HepG2 (cell line): ENCODE measurements at regions not wholly inside any gene's neighbourhood (a gene's known extent, or its start where the extent isn't known, plus 50 kb on each side); places are given as distances from the start of the nearest gene placed in this dataset.

ENCODE experiments used
- ATAC-seq: fragments of 200-7000 bp; cut with Tn5 transposase; 3 replicates; pipeline ENCODE4 v1.9.1; 2020; ENCODE audit warnings: mild to moderate bottlenecking, moderate library complexity
- BruUV-seq: library from RNA; stranded (reverse); fragments of 400-500 nt; replicated peaks from 2 replicates; lab custom pipeline; 2021; lab: Mats Ljungman, UMichigan
- CTCF ChIA-PET: fragments of 300-600 bp; formaldehyde crosslinking; extraction: SDS; loops from one replicate; lab custom pipeline; 2021; ENCODE audit warnings: low total read pairs, inconsistent platforms, low intra/inter-chr PET ratio; lab: Yijun Ruan, JAX
- POLR2A ChIA-PET: fragments of 350-600 bp; sonication (Branson Sonifier 250); formaldehyde crosslinking; loops from one replicate; lab custom pipeline; 2020; ENCODE audit warnings: antibody characterized with exemption, inconsistent platforms; lab: Yijun Ruan, JAX
- DNase-seq: peaks from one replicate; pipeline ENCODE4 v3.0.0-alpha.2; 2015; ENCODE audit warnings: low spot score
- FAIRE-seq: peaks from 3 replicates; lab custom pipeline; 2011; peaks lifted over from hg19 to GRCh38; lab: Jason Lieb, UNC
- H2AFZ ChIP-seq: one replicate; pipeline ENCODE4 v1.6.1; 2011; ENCODE audit warnings: low read length, inconsistent platforms
- H3K27ac ChIP-seq: fragments of 300-600 bp; 3 replicates; pipeline ENCODE4 v1.8.0; 2011; ENCODE audit warnings: mixed run types, mild to moderate bottlenecking, mixed read lengths, low read length, inconsistent platforms; ENCODE audit not compliant: insufficient read depth; ENCODE audit errors: extremely low read length
- H3K27me3 ChIP-seq, 2 experiments: fragments of 200-600 bp in 1 of 2; 2 replicates in 1 of 2; 3 replicates in 1 of 2; pipeline versions ENCODE4 v1.6.0 to v1.8.0; 2011; ENCODE audit warnings: low read length in 2 of 2, mild to moderate bottlenecking in 2 of 2, moderate library complexity in 2 of 2, inconsistent platforms in 1 of 2; ENCODE audit not compliant: insufficient read depth in 2 of 2, control insufficient read depth in 1 of 2
- H3K36me3 ChIP-seq, 2 experiments: fragments of 200-600 bp in 1 of 2; replicated peaks in 1 of 2; 2 replicates in 1 of 2; 3 replicates in 1 of 2; pipeline versions ENCODE4 v1.5.1 to v1.8.0; 2011; ENCODE audit warnings: low read length in 2 of 2, inconsistent platforms in 1 of 2; ENCODE audit not compliant: insufficient read depth in 2 of 2, control insufficient read depth in 1 of 2
- H3K4me1 ChIP-seq: 2 replicates; pipeline ENCODE4 v1.5.1; 2012; ENCODE audit warnings: low read length, inconsistent platforms; ENCODE audit not compliant: insufficient read depth
- H3K4me2 ChIP-seq: 2 replicates; pipeline ENCODE4 v1.6.0; 2011; ENCODE audit warnings: low read depth, low read length, inconsistent platforms
- H3K4me3 ChIP-seq, 3 experiments: fragments of 200-600 bp in 1 of 3; sonication (generic), shearing (Covaris generic) in 1 of 3; replicated peaks in 1 of 3; 2 replicates each; pipeline ENCODE4 v1.5.1; 2011 to 2016; ENCODE audit warnings: low read length in 3 of 3, inconsistent platforms in 2 of 3, low read depth in 2 of 3, mild to moderate bottlenecking in 2 of 3, control low read depth in 1 of 3, mixed read lengths in 1 of 3; ENCODE audit not compliant: insufficient read depth in 1 of 3
- H3K79me2 ChIP-seq: one replicate; pipeline ENCODE4 v1.6.1; 2011; ENCODE audit warnings: low read length, inconsistent platforms; ENCODE audit not compliant: insufficient read depth
- H3K9ac ChIP-seq: 2 replicates; pipeline ENCODE4 v1.6.0; 2011; ENCODE audit warnings: mild to moderate bottlenecking, low read depth, low read length, inconsistent platforms; ENCODE audit not compliant: insufficient read depth
- H3K9me3 ChIP-seq: 2 replicates; pipeline ENCODE4 v1.5.1; 2012; ENCODE audit warnings: mild to moderate bottlenecking, low read length
- H4K20me1 ChIP-seq: 2 replicates; pipeline ENCODE4 v1.6.0; 2011; ENCODE audit warnings: inconsistent platforms, mild to moderate bottlenecking, low read length, moderate library complexity; ENCODE audit not compliant: insufficient read depth
- ESRRA ChIP-seq: sonication (generic); formaldehyde crosslinking; IDR thresholded peaks from 2 replicates; pipeline ENCODE4 v1.5.1; 2020; ENCODE audit warnings: mild to moderate bottlenecking, low read depth, missing genetic modification reagents
- FOXK1 ChIP-seq: sonication (generic); formaldehyde crosslinking; IDR thresholded peaks from 2 replicates; pipeline ENCODE4 v1.4.0; 2020; ENCODE audit warnings: low read depth, missing genetic modification reagents, borderline replicate concordance
- IKZF4 ChIP-seq: sonication (generic); formaldehyde crosslinking; IDR thresholded peaks from 2 replicates; pipeline ENCODE4 v1.5.1; 2020; ENCODE audit warnings: borderline replicate concordance, mild to moderate bottlenecking, low read depth, missing genetic modification reagents; ENCODE audit errors: not compliant biosample characterization
- MED13 ChIP-seq: sonication (generic); formaldehyde crosslinking; IDR thresholded peaks from 2 replicates; pipeline ENCODE4 v1.5.0; 2020; ENCODE audit warnings: missing genetic modification reagents
- NCOR1 ChIP-seq: fragments of 200-600 bp; sonication (generic); IDR thresholded peaks from 2 replicates; pipeline ENCODE4 v1.7.0; 2017; ENCODE audit warnings: antibody characterized with exemption, low read length, borderline replicate concordance
- NFIB ChIP-seq: sonication (generic); formaldehyde crosslinking; IDR thresholded peaks from 2 replicates; pipeline ENCODE4 v1.9.0; 2021; ENCODE audit warnings: missing genetic modification reagents, mild to moderate bottlenecking, borderline replicate concordance
- RFXANK ChIP-seq: IDR thresholded peaks from 2 replicates; pipeline ENCODE4 v1.6.1; 2016
- RNF219 ChIP-seq: sonication (generic); formaldehyde crosslinking; IDR thresholded peaks from 2 replicates; pipeline ENCODE4 v1.5.0; 2020; ENCODE audit warnings: mild to moderate bottlenecking, missing genetic modification reagents
- SP5 ChIP-seq: IDR thresholded peaks from 2 replicates; pipeline ENCODE4 v1.6.1; 2016; ENCODE audit warnings: low read depth, borderline replicate concordance
- SRSF9 ChIP-seq: fragments of 200-400 bp; formaldehyde crosslinking; IDR thresholded peaks from 2 replicates; pipeline ENCODE4 v1.6.1; 2018; ENCODE audit warnings: borderline replicate concordance, mild to moderate bottlenecking, low read depth, low read length; ENCODE audit not compliant: insufficient read depth, poor library complexity, severe bottlenecking
- ZBTB4 ChIP-seq: sonication (generic); formaldehyde crosslinking; IDR thresholded peaks from 2 replicates; pipeline ENCODE4 v1.4.0; 2020; ENCODE audit warnings: missing genetic modification reagents, mild to moderate bottlenecking, borderline replicate concordance
- ZFP82 ChIP-seq: sonication (generic); formaldehyde crosslinking; IDR thresholded peaks from 2 replicates; pipeline ENCODE4 v1.5.1; 2020; ENCODE audit warnings: mild to moderate bottlenecking, missing genetic modification reagents, borderline replicate concordance
- ZNF251 ChIP-seq: sonication (generic); formaldehyde crosslinking; IDR thresholded peaks from 2 replicates; pipeline ENCODE4 v1.9.0; 2021; ENCODE audit warnings: mild to moderate bottlenecking, missing genetic modification reagents
- ZNF597 ChIP-seq: sonication (generic); formaldehyde crosslinking; IDR thresholded peaks from 2 replicates; pipeline ENCODE4 v1.5.0; 2020; ENCODE audit warnings: missing genetic modification reagents
- ZNF740 ChIP-seq: sonication (generic); formaldehyde crosslinking; IDR thresholded peaks from 2 replicates; pipeline ENCODE4 v1.4.0; 2020; ENCODE audit warnings: missing genetic modification reagents
- WGBS: methylation state at CpG from one replicate; pipeline ENCODE4 v1.1.6; 2017; ENCODE audit warnings: low lambda C conversion rate; 5-methylcytosine and 5-hydroxymethylcytosine counted together
- in situ Hi-C: cut with HindIII; loops from 2 replicates; pipeline ENCODE4 v1.10.0; 2017; ENCODE audit warnings: low pct_unique_long_range_greater_than_20kb; ENCODE audit not compliant: extremely low pct_ligation_motif_present
- intact Hi-C: fragments of 100-400 bp; cut with micrococcal nuclease; formaldehyde crosslinking; loops from one replicate; pipeline ENCODE4 v1.10.0; 2022; ENCODE audit not compliant: unreplicated experiment

- Histone ChIP-seq H3K9me3 (peaks cover 9% of the 10 kb centered on the region; the same call in 1 of the 2 replicates), H2AFZ (no peak overlapping the region), H4K20me1 (no peaks in the 10 kb centered on the region), H3K27ac (no peak overlapping the region), H3K4me2 (no peak overlapping the region), H3K9ac (no peak overlapping the region), H3K4me3 (no peak overlapping the region), H3K36me3 (no peaks in the 10 kb centered on the region), H3K79me2 (no peaks in the 10 kb centered on the region), H3K4me1 (no peaks in the 10 kb centered on the region), H3K27me3 (no peaks in the 10 kb centered on the region)
- ATAC-seq (no peak), DNase-seq (no peak), FAIRE-seq (no peak)
- no TSS peak for BruUV-seq
- in situ Hi-C loops (no loop called here), intact Hi-C loops (no loop called here)
- WGBS: 2% methylated on average over 5 of the region's 5 CpGs
- ChIA-PET CTCF (no interaction called here), POLR2A (no interaction called here)
- no peak for TF ChIP-seq ZFP82 (CRISPR knock-in tag)
- TF ChIP-seq ZNF597 (CRISPR knock-in tag): no peak
- TF ChIP-seq NFIB (CRISPR knock-in tag): no peak
- TF ChIP-seq RFXANK (CRISPR knock-in tag): no peak
- no peak for TF ChIP-seq NCOR1
- no peak for TF ChIP-seq IKZF4
- no peak for TF ChIP-seq SP5 (CRISPR knock-in tag)
- TF ChIP-seq SRSF9: no peak
- no peak for TF ChIP-seq ZBTB4
- TF ChIP-seq ZNF251: no peak
- no peak for TF ChIP-seq RNF219 (CRISPR knock-in tag)
- TF ChIP-seq FOXK1 (CRISPR knock-in tag): no peak
- TF ChIP-seq MED13 (CRISPR knock-in tag): no peak
- no peak for TF ChIP-seq ZNF740
- no peak for TF ChIP-seq ESRRA (CRISPR knock-in tag)
These were observed 1302.8 kb upstream of the SEL1L start for GRCh38 chr14:82836256-82836950.
